GM18499 (cell line): ENCODE measurements at regions not wholly inside any gene's neighbourhood (a gene's known extent, or its start where the extent isn't known, plus 50 kb on each side); places are given as distances from the start of the nearest gene placed in this dataset.

Source experiments
- ATAC-seq: cut with Tn5 transposase; IDR thresholded peaks from one replicate; pipeline ENCODE4 v1.9.1; 2021; ENCODE audit warnings: moderate number of reproducible peaks; ENCODE audit not compliant: insufficient read depth, unreplicated experiment

DNA sequence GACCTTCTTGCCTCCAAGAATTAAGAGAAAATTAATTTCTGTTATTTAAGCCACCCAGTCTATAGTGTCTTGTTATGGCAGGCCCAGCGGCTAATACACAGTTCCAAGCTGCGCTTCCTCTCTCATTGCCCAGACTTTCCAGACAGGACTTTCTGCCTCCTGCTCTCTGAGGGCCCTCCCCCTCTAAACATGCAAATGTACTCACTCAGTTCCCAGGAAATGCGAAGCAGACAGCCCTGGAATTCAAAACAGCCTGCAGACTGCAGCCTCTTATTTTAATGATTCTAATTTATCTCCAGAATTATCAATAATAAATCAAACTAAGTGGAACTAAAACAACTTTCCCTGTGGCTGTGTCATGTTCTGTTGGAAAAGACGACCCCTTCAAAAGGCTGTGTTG is 115.5 kb upstream of the ISX start:
- ATAC-seq: no peak

DNA sequence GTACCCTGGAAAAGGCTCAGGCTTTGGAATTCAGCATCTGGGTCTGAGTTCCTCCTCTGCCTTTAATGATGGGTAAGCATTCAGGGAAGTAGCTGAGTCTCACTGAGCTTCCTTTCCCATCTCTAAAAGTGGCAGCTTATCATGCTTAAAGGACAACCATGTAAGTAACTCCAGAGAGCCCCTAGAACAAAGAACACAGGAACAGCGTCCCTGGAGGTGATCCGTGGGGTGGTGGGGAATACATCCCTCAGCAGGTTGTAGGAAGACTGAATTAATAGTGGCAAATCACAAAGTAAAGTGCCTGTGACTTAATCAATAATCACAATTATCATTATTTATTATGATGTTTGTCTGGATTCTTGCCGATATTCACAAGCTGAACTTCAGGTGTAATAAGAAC is 114.7 kb upstream of the ISX start:
- no peak for ATAC-seq

DNA sequence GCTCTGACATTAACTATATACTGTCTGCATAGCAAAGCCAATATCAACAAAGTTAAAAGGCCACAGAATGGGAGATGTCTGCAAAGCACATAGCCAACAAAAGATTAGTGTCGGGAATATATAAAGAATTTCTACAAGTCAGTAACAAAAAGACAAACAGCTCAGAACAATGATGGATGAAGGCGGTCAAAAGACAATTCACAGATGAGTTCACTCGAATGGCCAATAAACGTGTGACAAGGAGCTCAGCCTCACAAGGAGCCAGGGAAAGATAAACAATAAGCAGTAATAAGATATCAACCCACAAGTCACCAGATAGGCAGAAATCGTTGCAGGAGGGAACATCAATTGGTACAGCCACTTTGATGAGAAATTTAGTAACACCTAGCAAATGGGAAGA is 106.0 kb upstream of the ISX start:
- ATAC-seq: no peak

DNA sequence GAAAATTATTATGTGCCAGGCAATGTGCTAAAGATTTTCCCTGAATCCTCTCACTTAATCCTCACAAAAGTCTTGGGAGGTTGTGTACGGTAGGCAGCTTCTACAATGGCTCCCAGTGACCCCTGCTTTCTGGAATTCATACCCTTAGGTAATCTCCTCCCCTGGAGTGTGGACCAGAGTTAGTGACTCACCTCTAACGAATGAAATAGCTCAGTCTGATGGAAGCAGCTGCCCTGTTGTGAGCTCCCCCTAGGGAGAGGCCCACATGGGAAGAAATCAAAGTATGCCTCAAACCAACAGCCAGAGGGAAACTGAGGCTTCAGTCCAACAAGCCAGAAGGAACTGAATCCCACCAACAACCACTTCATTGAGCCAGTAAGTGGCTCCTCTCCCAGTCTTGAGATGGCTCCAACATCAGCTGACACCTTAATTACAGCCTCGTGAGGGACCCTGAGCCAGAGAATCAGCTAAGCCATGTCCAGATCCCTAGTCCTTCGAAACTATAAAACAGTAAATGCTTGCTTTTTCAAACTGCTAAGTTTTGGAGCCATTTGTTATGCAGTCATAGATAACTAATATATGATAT is 98.9 kb upstream of the ISX start:
- ATAC-seq: no peak

DNA sequence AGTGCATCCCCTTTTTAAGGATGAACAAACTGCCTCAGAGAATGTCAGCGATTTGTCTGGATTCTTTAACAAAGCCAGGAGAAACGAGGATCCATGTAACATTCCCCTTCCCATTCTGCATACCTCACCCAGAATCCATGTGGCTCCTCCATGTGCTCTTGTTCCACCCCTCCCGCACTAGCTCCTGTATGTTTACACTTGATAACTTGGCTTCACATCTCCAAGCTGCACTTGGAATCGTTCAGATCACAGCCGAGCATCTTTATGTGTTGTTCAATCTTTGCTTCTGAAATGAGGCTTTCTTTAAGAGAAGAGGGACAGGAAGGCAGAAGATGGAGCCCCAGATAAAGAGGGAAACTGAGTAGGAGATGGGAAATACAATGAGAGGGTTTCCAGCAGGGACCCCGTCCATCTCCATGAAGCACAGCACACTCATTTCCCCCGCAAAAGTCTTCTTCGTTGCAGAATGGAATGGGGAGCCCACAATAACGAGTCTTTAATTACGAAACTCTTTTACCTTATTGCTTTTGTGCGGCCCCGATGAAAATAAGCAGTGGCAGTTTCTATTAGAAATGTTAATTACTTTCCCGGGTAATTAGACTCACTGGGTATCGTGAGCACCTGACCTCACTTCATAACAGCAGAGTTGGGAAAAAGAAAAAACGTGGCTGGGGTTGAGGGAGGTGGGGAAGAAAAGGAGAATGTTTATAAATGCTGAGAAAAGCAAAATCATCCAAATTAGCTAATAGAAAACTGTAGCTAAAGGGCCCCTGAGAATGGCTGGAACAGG is 96.8 kb upstream of the ISX start:
- ATAC-seq: no peak

DNA sequence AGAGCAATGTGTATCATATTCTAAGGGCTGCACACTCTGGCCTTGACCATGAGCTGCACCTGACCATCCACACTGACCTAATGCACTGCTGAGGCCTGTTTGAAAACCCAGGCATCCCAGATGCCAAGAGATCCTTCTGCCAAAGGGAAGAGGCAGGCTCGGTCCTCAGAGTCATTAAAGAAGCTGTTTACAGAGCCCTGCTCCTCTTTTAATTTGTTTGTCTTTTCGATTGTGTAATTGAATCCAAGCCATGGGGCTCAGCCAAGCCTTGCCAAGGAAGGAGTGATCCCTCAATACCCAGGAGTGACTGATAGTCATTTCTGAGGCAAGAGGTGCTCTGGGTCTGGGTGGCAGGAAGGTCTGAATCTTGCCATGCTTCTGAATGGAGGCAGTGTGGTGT is 94.5 kb upstream of the ISX start:
- ATAC-seq: no peak

DNA sequence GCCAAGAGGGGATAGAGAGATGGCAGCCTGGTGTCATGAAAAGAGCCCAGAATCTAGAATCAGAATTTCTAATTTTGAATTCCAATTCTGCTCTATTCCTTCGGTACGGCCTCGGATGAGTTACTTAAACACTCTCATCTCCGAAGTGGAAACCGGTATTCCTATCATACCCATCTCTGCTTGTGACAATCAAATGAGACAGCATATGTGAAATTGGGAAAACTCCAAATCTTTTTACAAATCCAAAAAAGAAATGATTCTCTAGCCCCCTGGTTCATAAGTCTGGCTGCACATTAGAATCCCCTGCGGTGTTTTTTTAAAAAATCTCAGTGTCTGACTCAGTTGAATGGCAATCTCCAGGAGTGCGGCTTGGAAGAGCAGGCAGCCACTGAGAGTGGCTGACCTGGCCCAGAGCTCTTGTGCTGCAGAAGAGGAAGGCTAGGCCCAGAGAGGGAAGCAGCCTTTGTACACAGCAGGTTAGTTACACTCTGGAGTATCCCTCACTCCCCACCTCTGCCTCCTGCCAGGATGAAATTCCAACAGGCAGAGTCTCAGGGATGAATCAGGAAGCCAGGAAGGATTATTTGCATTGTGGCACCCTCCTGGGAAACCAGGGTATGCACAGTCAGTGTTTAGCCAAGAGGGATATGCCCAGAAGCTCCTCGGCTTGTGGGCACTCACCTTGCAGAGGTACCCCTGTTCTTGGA is 93.6 kb upstream of the ISX start:
- ATAC-seq: no peak

DNA sequence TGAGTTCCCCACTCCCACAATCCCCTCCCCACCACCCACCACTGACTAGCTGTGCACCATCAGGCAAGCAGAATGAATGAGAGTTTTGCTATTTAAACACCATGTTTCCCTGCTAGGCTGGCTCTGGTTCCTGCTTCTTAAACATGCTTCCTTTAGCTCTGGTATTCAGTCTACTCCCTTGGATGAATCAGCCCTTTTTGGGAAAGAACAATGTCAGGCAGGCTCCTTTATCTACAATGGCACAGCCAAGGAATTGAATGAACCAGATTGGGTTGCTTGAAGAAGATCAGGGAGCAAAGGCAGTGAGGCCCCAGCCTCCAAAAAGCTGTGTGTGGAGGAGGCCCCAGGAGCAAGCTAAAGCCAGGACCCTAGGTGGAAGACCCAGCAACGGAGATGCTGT is 92.9 kb upstream of the ISX start:
- ATAC-seq: no peak

DNA sequence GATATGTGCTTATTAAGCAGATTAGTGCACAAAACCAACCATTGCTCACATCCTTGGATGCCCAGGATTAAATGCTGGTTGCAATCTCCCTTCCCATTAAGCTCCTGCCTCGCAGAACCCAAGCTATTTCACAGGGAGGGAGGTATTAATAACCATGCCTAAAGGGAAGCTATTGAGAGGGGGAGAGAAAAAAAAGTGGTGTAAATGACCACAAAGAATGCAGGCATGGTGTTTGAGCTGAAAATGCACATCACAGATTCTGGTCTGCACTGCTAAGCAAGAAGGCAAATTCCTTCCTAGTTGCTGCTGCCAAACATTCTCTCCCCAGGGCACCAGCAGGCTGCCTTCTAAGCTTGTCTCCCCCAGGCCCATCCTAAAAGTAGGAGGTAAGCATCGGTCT is 92.0 kb upstream of the ISX start:
- ATAC-seq: no peak

DNA sequence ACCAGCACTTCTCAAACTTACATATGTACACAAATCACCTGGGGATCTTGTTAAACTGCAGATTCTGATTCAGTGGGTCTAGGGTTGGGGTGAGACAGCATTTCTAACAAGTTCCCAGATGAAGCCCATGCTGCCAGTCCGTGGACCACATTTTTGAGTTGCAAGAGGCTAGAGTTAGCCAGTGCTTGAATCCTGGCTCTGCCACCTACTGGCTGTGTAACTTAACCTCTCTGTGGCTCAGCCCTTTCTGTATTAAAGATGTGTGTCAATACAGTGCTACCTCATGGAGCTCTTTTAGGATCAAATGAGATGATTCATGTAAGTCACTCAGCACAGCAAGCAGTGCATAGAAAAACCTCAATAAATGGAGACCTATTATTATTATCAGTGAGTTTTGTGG is 90.2 kb upstream of the ISX start:
- ATAC-seq: no peak

DNA sequence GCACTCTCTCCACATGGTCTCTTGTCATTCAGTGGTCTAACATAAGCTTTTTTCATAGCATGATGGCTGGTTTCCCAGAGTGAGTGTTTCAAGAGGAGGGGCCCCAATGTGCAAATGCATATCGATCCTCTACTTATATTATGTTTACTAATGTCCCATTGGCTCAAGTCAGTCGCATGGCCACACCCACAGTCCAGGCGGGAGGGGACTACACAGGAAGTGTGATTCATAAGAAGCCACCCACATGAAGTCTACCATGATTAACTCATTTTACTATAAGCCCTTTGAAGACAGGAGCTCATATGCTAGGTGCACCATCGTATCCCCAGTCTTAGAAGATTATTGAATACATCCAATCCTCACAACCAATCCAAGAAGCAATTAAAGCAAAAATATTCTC is 89.5 kb upstream of the ISX start:
- ATAC-seq: no peak

DNA sequence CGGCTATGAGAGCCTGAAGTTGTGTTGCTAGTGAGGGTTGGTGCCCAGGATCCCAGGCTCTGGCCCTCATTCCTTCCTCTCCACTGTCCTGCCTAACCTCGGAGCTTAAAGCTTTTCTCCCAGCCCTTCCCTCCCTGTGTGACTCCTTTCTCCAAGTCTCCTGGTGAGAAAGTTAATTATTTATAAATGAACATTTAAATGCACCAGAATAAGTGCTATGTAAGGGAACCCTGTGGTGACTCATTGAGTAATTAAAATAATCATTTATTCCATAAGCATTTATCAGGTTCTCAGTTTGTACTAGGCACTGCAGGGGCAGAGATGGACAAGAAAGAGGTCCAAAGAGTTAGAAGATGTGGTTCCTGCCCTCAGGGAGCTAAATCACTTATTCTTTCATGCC is 89.1 kb upstream of the ISX start:
- ATAC-seq: no peak

DNA sequence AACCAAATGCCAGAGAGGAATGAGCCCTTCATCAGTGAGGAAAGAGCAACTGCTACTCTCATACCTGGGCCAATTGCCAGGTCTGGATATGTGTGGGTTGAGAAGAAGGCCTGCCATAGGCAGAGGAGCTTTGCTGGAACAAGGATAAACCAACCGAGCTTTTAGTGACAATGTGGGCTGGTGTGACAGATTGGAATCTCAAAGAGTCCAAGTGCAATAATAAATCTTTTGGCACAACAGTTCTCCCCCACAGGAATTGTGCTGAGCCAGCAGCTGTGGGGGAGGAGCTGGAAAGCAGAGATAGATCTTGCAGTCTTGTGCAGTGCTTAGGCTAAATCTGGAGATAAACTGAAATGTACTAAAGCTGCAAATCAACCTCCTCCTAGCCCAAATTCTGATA is 79.4 kb upstream of the ISX start:
- no peak for ATAC-seq

DNA sequence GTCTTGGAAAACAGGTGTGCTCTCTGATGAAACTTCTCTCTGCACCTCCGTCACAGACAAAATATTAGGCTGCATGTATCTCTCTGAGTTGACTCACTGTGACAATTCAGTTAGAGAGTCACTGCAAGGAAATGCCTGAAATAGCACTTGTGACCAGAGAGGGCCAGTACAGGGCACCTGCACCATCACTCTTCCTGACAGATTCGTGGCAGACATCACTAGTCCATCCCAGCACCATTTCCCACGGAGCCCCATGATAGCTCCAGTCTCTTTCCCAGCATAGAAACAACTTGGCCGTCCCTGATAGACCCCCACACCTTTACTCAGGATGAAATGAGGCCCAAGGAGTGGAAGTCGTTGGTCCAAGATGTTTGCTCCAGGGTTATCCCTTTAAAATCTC is 73.3 kb upstream of the ISX start:
- no peak for ATAC-seq

DNA sequence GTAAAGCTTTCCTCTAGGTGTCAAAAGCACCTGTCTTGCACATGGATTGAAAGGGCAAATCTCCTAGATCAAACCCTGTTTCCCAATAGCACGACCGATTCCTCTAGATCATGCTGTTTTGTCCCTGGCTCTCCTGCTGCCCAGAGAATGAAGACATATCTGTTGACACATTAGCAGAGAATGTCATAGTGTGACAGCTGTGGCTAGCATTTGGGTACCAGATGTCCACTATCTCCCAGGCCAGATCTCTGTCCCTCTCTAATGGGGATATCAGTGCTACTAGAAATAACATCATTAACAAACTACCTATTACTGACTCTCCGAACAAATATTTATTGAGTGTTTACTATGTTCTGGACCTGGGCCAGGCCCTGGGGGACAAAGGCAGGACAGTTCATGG is 72.4 kb upstream of the ISX start:
- no peak for ATAC-seq

DNA sequence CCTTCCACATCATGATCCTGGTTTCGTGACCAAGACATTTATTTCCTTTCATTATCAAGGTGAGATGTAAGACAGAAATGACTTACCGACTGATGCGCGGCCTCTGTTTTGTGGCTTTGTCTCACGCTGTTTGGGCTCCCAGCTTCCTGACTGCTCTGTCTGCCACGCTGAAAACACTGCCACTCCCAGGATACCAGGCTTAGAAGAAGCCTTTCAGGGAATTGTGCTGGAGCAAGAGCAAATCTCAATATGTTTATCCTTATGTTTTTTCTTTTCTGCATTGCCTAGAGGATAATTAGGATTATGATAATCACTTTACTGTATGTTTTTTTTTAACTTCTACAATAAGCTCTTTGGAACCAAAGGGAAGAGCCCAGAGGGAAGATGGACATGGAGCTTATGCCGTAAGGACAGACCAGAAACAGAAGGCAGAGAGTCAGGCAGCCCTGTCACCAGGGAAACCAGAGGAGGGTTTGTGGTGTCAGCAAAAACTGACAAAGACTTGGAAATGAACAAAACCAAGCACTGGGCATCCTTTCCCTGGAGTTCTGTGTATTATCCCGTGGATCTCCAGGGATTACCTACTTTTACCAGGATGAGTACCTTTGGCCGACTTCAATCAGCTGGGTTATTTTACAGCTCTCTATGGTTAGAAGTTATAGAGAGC is 68.2 kb upstream of the ISX start:
- no peak for ATAC-seq

DNA sequence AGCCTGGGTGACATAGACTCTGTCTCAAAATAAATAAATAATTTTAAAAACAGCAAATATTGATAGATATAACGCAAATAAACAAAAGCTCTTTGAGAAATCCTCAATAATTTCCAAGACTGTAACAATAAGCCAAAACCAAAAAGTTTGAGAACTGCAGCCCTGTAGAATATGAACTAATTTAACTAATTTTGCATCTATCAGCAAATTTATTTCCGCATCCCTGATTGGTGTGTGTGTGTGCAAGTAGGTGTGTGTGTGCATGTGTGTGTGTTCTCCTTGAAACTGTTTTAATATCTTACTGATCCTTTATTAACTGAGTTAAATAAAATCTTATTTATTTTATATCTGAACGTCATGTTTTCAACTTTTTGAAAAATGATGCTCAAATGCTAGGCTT is 67.0 kb upstream of the ISX start:
- no peak for ATAC-seq

DNA sequence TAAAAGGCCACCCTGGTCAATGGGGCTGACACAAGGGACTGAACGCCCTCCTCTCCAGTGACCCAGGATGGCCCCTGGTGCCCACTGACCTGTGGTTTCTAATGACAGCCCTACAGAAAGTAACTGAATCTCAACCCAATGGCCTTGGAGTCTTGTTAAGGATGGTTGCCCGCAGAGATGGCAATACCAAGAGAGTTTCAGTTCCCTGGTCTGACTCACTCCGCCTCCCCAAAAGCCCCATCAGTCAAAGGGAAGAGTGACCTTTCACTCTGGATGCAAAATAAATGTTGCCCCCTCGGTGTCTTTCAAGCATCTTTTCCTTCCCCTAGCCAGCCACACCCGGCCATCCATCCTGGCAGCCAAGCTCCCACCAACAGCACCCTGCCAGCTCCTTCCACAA is 57.7 kb upstream of the ISX start:
- ATAC-seq: no peak

DNA sequence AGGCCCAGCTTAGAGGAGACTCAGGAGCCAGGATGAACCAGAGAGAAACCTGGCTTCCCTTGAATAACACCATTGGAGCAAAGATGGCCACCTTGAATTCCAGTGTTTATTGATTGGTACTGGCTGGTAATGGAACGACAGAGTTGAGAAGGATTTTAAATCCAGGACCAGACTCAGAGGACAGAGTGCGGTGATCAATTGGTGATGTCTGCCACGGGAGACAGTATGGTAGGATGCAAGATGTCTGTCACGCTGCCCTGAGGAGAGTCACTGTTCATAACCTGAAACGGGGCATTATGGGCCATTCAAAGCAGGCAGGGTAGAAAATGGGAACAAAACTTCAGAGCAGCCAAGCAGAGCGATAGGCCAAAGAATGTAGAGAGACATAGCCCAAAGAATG is 55.4 kb upstream of the ISX start:
- no peak for ATAC-seq

DNA sequence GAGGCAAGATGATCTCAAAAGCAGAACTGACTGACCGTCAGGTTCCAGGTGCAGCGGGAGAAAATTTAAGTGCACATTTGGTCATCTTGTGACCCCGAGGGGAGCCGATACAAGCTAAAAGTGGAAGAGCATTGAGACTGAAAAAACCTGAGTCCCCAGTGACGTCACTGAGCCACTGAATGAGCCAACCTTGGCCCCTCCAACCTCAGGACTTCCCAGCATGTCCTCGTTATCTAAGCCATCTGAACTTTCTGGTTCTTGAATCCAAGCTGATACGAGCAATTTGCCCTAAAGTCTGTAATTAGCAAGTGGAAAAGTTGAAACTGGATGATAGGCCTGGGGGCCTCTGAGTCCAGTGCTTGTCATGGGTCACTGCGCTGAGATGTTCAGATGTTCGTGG is 51.1 kb upstream of the ISX start:
- no peak for ATAC-seq
